HG02759 (cell line): ENCODE measurements at regions not wholly inside any gene's neighbourhood (a gene's known extent, or its start where the extent isn't known, plus 50 kb on each side); places are given as distances from the start of the nearest gene placed in this dataset.

Experiments
- ATAC-seq: cut with Tn5 transposase; IDR thresholded peaks from one replicate; pipeline ENCODE4 v1.9.1; 2021; ENCODE audit warnings: mild to moderate bottlenecking, moderate library complexity; ENCODE audit not compliant: unreplicated experiment

- no peak for ATAC-seq
Measured at GRCh38 chr16:65937455-65937854, 429.0 kb upstream of the CDH5 start.

GRCh38 chr16:65936096-65936495 is 430.4 kb upstream of the CDH5 start:
- ATAC-seq, result no peak

- ATAC-seq, result no peak
Measured at GRCh38 chr16:65934443-65934842, 432.0 kb upstream of the CDH5 start.

GRCh38 chr16:65933703-65934102 is 432.8 kb upstream of the CDH5 start:
- ATAC-seq, result no peak

GRCh38 chr16:65932350-65933072 is 434.0 kb upstream of the CDH5 start:
- ATAC-seq, result no peak

GRCh38 chr16:65922923-65923322 is 443.6 kb upstream of the CDH5 start:
- no peak for ATAC-seq

- no peak for ATAC-seq
Measured at GRCh38 chr16:65919986-65920376, 446.5 kb upstream of the CDH5 start.

GRCh38 chr16:65919145-65919985 is 447.1 kb upstream of the CDH5 start:
- ATAC-seq, result no peak

GRCh38 chr16:65917466-65917865 is 449.0 kb upstream of the CDH5 start:
- no peak for ATAC-seq

GRCh38 chr16:65916995-65917394 is 449.5 kb upstream of the CDH5 start:
- no peak for ATAC-seq

- no peak for ATAC-seq
Measured at GRCh38 chr16:65910291-65910690, 456.2 kb upstream of the CDH5 start.

GRCh38 chr16:65909310-65910050 is 457.0 kb upstream of the CDH5 start:
- no peak for ATAC-seq

GRCh38 chr16:65908568-65908967 is 457.9 kb upstream of the CDH5 start:
- ATAC-seq, result no peak

- ATAC-seq, result no peak
Measured at GRCh38 chr16:65905331-65905730, 461.2 kb upstream of the CDH5 start.

GRCh38 chr16:65896448-65897153 is 469.9 kb upstream of the CDH5 start:
- no peak for ATAC-seq

GRCh38 chr16:65895906-65896305 is 470.6 kb upstream of the CDH5 start:
- ATAC-seq, result no peak

GRCh38 chr16:65895486-65895885 is 471.0 kb upstream of the CDH5 start:
- ATAC-seq, result no peak

- no peak for ATAC-seq
Measured at GRCh38 chr16:65890203-65890602, 476.3 kb upstream of the CDH5 start.

GRCh38 chr16:65889533-65889966 is 476.9 kb upstream of the CDH5 start:
- ATAC-seq, result no peak

- no peak for ATAC-seq
Measured at GRCh38 chr16:65888201-65888600, 478.3 kb upstream of the CDH5 start.

GRCh38 chr16:65884018-65884417 is 482.5 kb upstream of the CDH5 start:
- no peak for ATAC-seq
